GM10248 (cell line): ENCODE measurements at regions not wholly inside any gene's neighbourhood (a gene's known extent, or its start where the extent isn't known, plus 50 kb on each side); places are given as distances from the start of the nearest gene placed in this dataset.

Source experiments
- CTCF ChIA-PET: fragments of 300-600 bp; sonication (Branson Sonifier 250); formaldehyde crosslinking; extraction: SDS; loops from one replicate; lab custom pipeline; 2021; ENCODE audit warnings: antibody characterized with exemption; lab: Yijun Ruan, JAX
- POLR2A ChIA-PET: fragments of 350-650 bp; sonication (Branson Sonifier 250); formaldehyde crosslinking; extraction: SDS; loops from one replicate; lab custom pipeline; 2020; ENCODE audit warnings: antibody characterized with exemption; lab: Yijun Ruan, JAX
- DNase-seq: peaks from one replicate; pipeline ENCODE4 v3.0.0; 2012; ENCODE audit errors: extremely low spot score
- TF ChIP-seq, protein P1 (sequence below): IDR thresholded peaks from 2 replicates; pipeline ENCODE4 v1.5.1; 2012; ENCODE audit warnings: mild to moderate bottlenecking, low read depth; ENCODE audit errors: extremely low read depth, missing control alignments, control extremely low read depth

DNA sequence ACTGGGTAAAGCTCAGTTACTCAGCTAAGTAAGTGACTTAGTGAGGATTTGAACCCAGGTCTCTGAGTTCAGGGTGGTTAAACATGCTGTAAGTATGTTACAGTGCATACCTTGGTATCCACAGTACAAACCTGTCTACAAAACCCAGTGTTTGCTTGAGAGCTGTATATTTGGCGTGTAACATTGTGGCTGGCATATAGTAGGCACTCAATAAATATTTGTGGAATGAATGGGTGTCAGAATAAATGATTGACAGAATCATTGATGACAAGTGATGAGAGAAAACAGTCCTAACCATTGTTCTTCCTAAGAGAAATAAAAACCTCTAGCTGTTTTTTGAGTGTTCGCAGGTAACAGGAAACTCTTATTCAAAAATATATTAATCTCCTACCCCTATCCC is 79.7 kb upstream of the BCOR start:
- CTCF ChIA-PET: interaction anchor here (1.1 to 1.5 kb wide), 3 partner anchors 10 to 295 kb away, joined by 3 read pairs; no protein-coding TSS in a partner anchor
- DNase-seq: no peak
- POLR2A ChIA-PET: no interaction called here
- TF ChIP-seq, protein P1, sequence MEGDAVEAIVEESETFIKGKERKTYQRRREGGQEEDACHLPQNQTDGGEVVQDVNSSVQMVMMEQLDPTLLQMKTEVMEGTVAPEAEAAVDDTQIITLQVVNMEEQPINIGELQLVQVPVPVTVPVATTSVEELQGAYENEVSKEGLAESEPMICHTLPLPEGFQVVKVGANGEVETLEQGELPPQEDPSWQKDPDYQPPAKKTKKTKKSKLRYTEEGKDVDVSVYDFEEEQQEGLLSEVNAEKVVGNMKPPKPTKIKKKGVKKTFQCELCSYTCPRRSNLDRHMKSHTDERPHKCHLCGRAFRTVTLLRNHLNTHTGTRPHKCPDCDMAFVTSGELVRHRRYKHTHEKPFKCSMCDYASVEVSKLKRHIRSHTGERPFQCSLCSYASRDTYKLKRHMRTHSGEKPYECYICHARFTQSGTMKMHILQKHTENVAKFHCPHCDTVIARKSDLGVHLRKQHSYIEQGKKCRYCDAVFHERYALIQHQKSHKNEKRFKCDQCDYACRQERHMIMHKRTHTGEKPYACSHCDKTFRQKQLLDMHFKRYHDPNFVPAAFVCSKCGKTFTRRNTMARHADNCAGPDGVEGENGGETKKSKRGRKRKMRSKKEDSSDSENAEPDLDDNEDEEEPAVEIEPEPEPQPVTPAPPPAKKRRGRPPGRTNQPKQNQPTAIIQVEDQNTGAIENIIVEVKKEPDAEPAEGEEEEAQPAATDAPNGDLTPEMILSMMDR: no peak

DNA sequence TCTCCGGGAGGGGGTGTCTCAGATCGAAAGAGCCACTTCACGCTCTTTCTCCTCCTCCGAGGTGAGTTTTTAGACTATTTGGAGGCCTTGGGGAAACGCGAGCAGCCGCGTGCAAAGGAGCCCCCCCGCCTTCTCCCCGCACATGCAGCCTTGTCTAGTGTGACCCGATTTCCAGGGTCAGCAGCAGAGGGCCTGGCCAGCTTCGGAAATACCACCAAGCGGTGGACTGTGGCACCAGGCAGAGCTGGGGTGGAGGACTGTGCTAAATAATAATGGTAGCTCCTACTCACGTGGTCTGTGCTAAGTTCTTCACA is 79.3 kb upstream of the BCOR start:
- POLR2A ChIA-PET: no interaction called here
- no peak for DNase-seq
- TF ChIP-seq, protein P1: no peak
- CTCF ChIA-PET: interaction anchor here (1.1 to 1.5 kb wide), 3 partner anchors 10 to 295 kb away, joined by 3 read pairs; no protein-coding TSS in a partner anchor

DNA sequence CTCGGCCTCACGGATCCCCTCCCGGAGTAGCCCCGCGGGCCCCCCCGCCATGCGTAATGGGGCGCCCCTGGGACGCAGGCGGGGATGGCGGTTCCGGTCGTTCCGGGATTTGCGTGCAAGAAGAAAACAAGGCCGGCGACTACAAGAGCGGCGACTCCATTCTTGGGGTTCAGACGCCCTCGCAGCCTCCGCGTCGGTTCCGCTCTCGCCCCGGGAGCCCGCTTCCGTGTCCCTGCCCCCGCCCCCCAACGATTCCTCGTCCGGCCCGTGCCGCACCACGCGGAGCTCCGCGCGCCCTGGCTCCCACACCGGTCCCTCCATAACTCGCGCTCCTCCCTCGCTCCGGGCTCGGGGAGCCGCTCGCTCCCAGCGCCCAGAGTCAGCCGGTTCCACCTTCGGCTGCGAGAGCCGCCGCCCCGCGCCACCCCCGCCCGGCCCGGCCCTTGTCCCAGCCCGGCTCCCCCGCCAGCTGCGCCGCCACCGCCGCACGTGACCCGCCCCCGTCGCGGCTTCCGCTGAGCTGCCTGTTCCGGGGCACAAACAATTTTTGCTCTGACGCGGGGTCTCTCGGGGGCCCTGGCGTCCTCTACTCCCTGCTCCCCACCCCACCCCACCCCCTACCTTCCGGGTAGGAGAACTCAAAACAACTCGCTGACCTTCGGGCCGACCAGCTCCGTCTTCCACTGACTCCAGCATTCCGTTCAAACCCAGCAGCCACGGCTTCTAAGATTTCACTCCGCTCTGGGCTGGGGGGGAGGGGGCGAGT is 78.8 kb upstream of the BCOR start:
- CTCF ChIA-PET: interaction anchor here (1.4 kb wide), 1 partner anchor 16 kb away, joined by 3 read pairs; no protein-coding TSS in a partner anchor
- POLR2A ChIA-PET: no interaction called here
- peak; percentile 67 for DNase-seq
- TF ChIP-seq, protein P1: no peak

DNA sequence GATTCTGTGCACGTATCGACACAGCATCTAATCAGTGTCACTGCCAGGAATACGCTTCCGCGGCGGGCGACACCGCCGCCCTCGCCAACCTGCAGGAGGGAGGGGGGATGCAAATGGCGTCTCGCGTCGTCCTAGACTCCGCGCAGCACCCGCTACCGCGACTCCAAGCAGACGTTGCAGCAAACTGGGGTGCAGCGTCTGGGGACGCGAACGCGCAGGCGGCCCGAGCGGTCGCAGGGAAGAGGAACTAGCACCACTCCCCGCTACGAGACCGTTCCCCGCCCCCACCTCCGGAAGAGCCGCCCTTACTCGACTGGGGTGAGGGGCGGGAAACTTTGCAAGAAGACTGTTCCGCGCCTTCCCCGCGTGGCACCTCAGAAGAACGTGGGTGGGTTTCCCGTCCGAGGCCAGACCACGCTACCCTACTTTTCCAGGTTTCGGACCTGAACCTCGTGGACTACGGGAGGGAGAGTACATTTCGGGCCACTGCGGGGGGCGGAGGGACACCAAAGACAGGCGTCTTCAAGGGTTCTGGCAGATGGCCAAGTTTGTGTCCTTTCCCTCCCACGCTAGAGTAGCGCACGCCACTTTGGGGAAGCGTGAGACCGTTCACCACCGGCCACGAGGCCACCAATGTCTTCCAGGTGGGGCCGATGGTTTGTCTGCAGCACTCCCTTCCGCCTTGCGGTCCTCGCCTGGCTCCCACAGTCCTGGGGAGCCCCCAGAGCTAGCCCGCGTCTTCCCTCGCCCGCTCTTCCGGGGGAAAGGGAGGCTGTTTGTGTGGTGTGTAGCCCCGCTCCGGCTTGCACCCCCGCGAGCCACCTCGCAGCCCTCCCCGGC is 78.0 kb upstream of the BCOR start:
- ChIA-PET POLR2A (no interaction called here), CTCF (no interaction called here)
- DNase-seq: peak; percentile 73
- TF ChIP-seq, protein P1: no peak

DNA sequence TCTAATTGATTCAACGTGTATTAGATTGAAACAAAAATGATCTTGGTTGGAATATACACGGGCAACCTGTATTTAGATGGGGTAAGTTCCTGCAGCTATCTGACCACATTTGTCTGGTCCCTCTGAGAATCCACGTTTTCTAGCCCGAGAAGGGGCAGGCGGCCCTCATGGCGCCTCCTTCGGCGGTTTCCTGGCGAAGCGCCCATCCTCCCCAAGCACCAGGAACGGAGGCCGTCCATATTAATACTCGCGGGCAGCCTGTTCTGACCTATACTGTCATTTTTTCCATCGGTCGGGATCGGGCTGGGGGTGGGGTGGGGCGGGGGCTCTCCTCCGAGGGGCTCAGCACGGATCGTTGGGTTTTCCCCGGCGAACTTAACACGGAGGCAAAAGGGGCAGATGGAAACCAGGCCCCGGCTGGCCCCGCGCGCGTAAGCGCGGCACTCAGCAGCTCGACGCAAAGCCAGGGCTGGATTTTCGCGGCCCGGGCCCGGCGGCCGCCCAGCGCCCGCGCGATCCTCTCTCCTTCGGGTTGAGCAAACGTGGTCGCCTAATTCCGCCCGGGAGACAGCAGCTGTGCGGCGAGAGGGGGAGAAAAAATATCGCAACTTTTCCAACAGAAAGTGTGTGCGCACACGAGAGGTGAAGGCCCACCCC is 77.2 kb upstream of the BCOR start:
- POLR2A ChIA-PET: no interaction called here
- CTCF ChIA-PET: no interaction called here
- no peak for DNase-seq
- TF ChIP-seq, protein P1: no peak

DNA sequence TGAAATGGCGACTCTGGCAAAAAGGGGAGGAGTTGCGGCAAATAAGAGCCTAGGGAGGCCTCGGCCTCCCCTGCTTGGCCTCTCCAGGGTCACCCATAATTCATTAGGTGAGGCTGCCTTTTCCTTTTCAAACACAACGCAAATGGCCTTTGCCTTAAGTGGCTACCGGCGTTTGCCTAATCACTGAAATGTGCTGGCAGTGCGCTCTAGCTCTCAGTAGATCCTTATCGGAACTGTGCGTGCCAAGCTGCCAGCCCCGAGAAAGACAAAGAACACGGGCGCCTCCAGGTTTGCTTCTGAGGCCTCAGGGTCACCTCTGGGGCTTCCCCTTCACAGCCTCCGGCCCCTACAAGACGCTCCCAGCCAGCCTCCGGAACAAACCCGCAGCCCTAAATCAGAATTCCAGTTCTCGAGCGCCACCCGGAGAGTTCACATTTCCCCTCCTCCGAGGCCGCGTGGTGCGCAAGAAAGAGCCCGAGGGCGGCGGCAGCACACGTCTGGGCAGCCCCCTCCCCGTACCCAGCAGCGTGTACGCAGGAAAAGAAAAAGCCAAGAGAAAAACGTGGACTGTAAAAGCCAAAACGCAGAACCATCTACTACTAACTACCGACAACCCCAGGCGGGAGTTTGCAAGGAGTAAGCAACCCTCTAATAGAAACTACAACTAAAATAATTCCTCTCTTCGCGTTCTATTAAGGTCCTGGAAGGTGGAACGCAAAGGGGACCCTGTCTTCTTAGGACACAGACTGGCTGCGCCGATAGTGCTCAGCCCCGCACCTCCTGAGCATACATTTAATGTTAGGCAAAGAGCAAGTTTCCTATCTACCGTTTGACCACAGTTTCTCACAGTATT is 76.5 kb upstream of the BCOR start:
- ChIA-PET CTCF (no interaction called here), POLR2A (no interaction called here)
- TF ChIP-seq, protein P1: no peak
- DNase-seq: no peak
